Right lobe of liver (tissue), 4 donors: ENCODE measurements at regions not wholly inside any gene's neighbourhood (a gene's known extent, or its start where the extent isn't known, plus 50 kb on each side); places are given as distances from the start of the nearest gene placed in this dataset.

ENCODE experiments used
- POLR2A ChIP-seq: fragments of 450-650 bp; IDR thresholded peaks from one replicate; pipeline ENCODE4 v1.6.1; 2017; ENCODE audit warnings: antibody characterized with exemption, mild to moderate bottlenecking
- TF ChIP-seq, protein P1 (sequence below), 4 donors: fragments of 200-600 bp in 3 of 4; fragments of 450-650 bp in 1 of 4; IDR thresholded peaks; one replicate each; pipeline versions ENCODE4 v1.5.1 to v1.8.0; 2016 to 2022; ENCODE audit warnings: antibody characterized with exemption in 4 of 4, mild to moderate bottlenecking in 2 of 4
- donor health status: DM: no; HTN: no; CAD: no.
- donor health status: DM: no; HTN: no; CAD: no.
- donor health status: DM: no; HTN: yes; CAD: no.

DNA sequence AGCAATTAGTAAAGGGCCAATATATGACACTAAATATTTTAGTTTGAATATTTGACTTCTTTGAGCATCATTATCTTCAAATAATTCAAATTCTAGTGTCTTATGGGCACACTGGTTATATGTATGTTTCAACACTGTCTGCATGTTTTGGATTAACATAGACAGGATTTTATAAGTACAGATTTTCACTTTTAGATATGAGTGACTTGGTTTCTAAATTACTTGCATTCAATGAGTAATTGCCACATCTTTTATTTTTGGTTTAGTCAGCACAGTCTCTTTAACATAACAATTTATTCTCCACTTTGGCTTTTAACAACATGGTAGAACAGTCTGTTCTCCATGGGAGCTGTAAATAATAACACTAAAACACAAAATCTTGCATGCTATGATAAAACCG lies 674.8 kb downstream of the TBL1XR1 start:
- TF ChIP-seq, protein P1, sequence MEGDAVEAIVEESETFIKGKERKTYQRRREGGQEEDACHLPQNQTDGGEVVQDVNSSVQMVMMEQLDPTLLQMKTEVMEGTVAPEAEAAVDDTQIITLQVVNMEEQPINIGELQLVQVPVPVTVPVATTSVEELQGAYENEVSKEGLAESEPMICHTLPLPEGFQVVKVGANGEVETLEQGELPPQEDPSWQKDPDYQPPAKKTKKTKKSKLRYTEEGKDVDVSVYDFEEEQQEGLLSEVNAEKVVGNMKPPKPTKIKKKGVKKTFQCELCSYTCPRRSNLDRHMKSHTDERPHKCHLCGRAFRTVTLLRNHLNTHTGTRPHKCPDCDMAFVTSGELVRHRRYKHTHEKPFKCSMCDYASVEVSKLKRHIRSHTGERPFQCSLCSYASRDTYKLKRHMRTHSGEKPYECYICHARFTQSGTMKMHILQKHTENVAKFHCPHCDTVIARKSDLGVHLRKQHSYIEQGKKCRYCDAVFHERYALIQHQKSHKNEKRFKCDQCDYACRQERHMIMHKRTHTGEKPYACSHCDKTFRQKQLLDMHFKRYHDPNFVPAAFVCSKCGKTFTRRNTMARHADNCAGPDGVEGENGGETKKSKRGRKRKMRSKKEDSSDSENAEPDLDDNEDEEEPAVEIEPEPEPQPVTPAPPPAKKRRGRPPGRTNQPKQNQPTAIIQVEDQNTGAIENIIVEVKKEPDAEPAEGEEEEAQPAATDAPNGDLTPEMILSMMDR (IDR thresholded peaks at IDR 0.05): no peak
- no peak for TF ChIP-seq POLR2A
